ENCODE measurements at regions not wholly inside any gene's neighbourhood (a gene's known extent, or its start where the extent isn't known, plus 50 kb on each side); places are given as distances from the start of the nearest gene placed in this dataset.

- Histone ChIP-seq H3K9me3 (no peaks in the 10 kb centered on the region), H3K4me3 (no peak overlapping the region), H3K36me3 (no peaks in the 10 kb centered on the region), H3K27me3 (no peaks in the 10 kb centered on the region), H3K27ac (no peak overlapping the region), H3K4me1 (no peaks in the 10 kb centered on the region)
- intact Hi-C loops (cut with DNase I), result no loop called here
- TF ChIP-seq, protein P1, sequence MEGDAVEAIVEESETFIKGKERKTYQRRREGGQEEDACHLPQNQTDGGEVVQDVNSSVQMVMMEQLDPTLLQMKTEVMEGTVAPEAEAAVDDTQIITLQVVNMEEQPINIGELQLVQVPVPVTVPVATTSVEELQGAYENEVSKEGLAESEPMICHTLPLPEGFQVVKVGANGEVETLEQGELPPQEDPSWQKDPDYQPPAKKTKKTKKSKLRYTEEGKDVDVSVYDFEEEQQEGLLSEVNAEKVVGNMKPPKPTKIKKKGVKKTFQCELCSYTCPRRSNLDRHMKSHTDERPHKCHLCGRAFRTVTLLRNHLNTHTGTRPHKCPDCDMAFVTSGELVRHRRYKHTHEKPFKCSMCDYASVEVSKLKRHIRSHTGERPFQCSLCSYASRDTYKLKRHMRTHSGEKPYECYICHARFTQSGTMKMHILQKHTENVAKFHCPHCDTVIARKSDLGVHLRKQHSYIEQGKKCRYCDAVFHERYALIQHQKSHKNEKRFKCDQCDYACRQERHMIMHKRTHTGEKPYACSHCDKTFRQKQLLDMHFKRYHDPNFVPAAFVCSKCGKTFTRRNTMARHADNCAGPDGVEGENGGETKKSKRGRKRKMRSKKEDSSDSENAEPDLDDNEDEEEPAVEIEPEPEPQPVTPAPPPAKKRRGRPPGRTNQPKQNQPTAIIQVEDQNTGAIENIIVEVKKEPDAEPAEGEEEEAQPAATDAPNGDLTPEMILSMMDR (IDR thresholded peaks at IDR 0.05), result no peak
- TF ChIP-seq POLR2AphosphoS5 (IDR thresholded peaks at IDR 0.05; ENCODE audit: insufficient read depth in 1 of 2, low read depth in 1 of 2) (no peak), POLR2A (IDR thresholded peaks at IDR 0.05) (no peak)
- no peak for DNase-seq (ENCODE audit: extremely low spot score in 2 of 2)
Measured at GRCh38 chr4:52253025-52253424, 201.9 kb downstream of the SPATA18 start.

DNA sequence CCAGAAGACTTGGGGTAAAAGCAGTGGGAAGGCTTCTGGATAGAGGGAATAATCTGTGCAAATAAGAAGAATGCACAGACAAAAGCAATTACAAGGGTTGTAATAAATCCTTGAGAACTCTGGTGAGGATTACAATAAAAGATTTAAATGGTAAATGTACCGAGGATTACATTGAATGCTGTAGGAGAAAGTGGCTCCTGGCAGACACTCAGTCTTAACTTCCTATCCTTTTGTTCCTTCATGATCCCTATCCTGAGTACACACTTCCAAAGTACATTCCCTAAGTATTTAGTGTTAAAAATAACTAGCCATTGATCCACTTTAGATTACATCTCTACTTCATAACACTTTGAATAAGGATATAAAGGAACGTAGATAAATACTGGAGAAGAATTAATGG, 205.4 kb downstream of the SPATA18 start:
- H3K27ac ChIP-seq, result no peak overlapping the region
- intact Hi-C loops (cut with DNase I), result no loop called here
- H3K27me3 ChIP-seq, result no peaks in the 10 kb centered on the region
- H3K36me3 ChIP-seq, result no peaks in the 10 kb centered on the region
- DNase-seq (ENCODE audit: extremely low spot score in 2 of 2), result no peak
- no peaks in the 10 kb centered on the region for H3K9me3 ChIP-seq
- H3K4me3 ChIP-seq, result no peak overlapping the region
- H3K4me1 ChIP-seq, result no peaks in the 10 kb centered on the region
- TF ChIP-seq POLR2A (IDR thresholded peaks at IDR 0.05) (no peak), POLR2AphosphoS5 (IDR thresholded peaks at IDR 0.05; ENCODE audit: insufficient read depth in 1 of 2, low read depth in 1 of 2) (no peak)
- TF ChIP-seq, protein P1 (IDR thresholded peaks at IDR 0.05), result no peak

- Histone ChIP-seq H3K27me3 (no peaks in the 10 kb centered on the region), H3K36me3 (no peaks in the 10 kb centered on the region), H3K27ac (no peak overlapping the region), H3K4me3 (no peak overlapping the region), H3K4me1 (no peaks in the 10 kb centered on the region), H3K9me3 (no peaks in the 10 kb centered on the region)
- no peak for DNase-seq (ENCODE audit: extremely low spot score in 2 of 2)
- TF ChIP-seq, protein P1 (IDR thresholded peaks at IDR 0.05), result no peak
- TF ChIP-seq POLR2AphosphoS5 (IDR thresholded peaks at IDR 0.05; ENCODE audit: insufficient read depth in 1 of 2, low read depth in 1 of 2) (no peak), POLR2A (IDR thresholded peaks at IDR 0.05) (no peak)
- intact Hi-C loops (cut with DNase I), result no loop called here
Measured at GRCh38 chr4:52259978-52260377, 208.9 kb downstream of the SPATA18 start.

DNA sequence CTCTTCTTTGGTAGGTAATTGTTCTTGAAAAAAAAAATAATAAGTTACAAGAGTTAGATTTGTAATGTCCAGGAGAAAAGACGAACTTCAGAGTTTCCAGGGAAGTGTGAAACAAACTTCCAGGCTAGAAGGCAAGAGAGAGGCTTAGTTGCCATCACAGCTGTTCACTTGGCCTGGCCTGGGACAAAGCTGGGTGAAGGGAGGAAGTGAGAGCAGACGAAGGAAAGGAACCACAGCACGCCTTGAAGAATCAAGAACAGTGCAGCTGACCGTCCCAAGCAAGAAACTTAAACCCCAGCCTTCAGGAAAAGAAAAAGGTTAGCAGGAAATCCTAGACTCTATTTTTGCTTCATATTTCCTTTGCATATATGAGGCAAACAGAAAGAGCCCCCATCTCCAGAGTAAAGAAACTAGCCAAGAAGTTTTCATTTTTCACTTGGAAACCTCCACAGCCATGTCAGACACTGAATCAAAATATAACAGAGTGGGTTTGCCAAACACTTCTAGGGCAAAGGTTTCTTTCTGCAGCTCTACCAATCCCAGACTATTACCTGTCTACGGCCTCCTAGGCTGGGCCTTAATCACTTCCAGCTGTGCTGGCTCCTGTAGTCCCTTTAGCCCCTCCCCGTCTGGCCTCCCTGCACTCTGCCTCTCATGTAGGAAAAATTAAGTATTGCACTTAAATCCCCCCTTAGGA, 209.6 kb downstream of the SPATA18 start:
- H3K4me1 ChIP-seq, result no peaks in the 10 kb centered on the region
- intact Hi-C loops (cut with DNase I), result no loop called here
- H3K36me3 ChIP-seq, result no peaks in the 10 kb centered on the region
- no peak overlapping the region for H3K4me3 ChIP-seq
- no peaks in the 10 kb centered on the region for H3K27me3 ChIP-seq
- H3K9me3 ChIP-seq, result no peaks in the 10 kb centered on the region
- TF ChIP-seq POLR2A (IDR thresholded peaks at IDR 0.05) (no peak), POLR2AphosphoS5 (IDR thresholded peaks at IDR 0.05; ENCODE audit: insufficient read depth in 1 of 2, low read depth in 1 of 2) (no peak)
- TF ChIP-seq, protein P1 (IDR thresholded peaks at IDR 0.05), result no peak
- DNase-seq (ENCODE audit: extremely low spot score in 2 of 2), result no peak
- no peak overlapping the region for H3K27ac ChIP-seq

DNA sequence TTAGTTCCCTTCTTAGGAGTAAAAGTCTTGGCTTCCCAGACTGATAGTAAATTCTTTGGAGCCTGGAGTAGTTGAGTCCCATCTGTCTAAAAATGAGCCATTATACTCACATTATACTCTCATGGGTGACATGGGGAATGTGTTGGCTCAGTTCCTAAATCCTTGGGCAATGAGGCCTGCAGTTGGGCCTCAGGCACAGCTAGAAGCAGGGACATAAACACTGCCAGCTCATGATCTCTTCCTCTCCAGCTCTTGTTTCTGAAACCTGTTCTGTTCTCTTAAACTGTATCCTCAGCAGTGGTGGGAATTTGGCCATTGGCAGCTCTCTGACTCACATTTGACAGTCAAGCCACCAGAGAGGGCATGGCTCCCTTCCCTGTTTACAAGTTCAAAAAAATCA, 212.5 kb downstream of the SPATA18 start:
- no peak overlapping the region for H3K27ac ChIP-seq
- H3K36me3 ChIP-seq, result no peaks in the 10 kb centered on the region
- no peaks in the 10 kb centered on the region for H3K27me3 ChIP-seq

More for the DNA sequence above, 212.5 kb downstream of the SPATA18 start:
- no peak overlapping the region for H3K4me3 ChIP-seq
- DNase-seq (ENCODE audit: extremely low spot score in 2 of 2), result no peak
- TF ChIP-seq, protein P1 (IDR thresholded peaks at IDR 0.05), result no peak
- TF ChIP-seq POLR2A (IDR thresholded peaks at IDR 0.05) (no peak), POLR2AphosphoS5 (IDR thresholded peaks at IDR 0.05; ENCODE audit: insufficient read depth in 1 of 2, low read depth in 1 of 2) (no peak)
- H3K4me1 ChIP-seq, result no peaks in the 10 kb centered on the region
- intact Hi-C loops (cut with DNase I), result no loop called here
- no peaks in the 10 kb centered on the region for H3K9me3 ChIP-seq
